ENCODE measurements at regions not wholly inside any gene's neighbourhood (a gene's known extent, or its start where the extent isn't known, plus 50 kb on each side); places are given as distances from the start of the nearest gene placed in this dataset.

DNA sequence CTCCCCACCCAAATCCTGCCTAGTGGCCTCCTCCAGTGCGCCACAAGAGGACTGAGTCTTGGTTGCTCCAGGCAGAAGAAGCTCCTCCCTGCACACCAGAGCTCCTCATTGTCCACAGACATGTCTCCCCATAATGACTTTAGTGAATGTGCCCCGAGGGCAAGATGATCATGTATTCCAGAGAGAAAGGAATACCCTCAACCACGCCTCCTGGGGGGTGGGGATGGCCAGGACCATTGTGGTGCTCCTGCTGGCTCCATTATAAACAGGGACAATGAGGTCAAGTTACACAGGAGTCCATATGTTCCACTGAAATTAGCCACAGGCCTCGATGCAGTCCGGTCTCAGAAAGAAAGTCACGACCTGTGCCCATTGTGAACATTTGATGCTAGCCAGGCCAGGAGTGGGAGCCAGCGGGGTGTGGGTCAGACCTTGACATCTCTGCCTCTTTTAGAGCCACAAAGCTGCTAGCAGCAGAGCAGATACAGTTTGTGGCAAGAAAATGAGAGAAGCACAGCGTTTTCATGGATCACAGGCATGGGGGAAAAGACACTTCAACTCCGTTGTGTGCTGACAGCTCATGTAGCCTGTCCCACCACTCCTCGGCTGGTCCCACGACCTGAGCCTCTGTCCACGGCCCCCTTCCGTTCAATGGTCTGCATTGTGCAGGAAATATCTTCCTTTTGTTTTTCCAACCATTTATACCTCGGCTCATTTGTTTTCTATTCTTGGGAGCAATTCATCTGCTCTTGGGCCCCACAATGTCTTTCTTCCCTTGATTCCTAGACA, 70.7 kb upstream of the FZD7 start:
- H3K36me3 Mint-ChIP-seq (ENCODE audit: low read depth): no peaks in the 10 kb centered on the region
- no peaks in the 10 kb centered on the region for H3K27me3 Mint-ChIP-seq
- no peaks in the 10 kb centered on the region for H3K4me1 Mint-ChIP-seq (ENCODE audit: low read depth)
- H3K9me3 Mint-ChIP-seq: no peaks in the 10 kb centered on the region
- no peak overlapping the region for H3K27ac Mint-ChIP-seq
- no peak overlapping the region for H3K4me3 Mint-ChIP-seq

DNA sequence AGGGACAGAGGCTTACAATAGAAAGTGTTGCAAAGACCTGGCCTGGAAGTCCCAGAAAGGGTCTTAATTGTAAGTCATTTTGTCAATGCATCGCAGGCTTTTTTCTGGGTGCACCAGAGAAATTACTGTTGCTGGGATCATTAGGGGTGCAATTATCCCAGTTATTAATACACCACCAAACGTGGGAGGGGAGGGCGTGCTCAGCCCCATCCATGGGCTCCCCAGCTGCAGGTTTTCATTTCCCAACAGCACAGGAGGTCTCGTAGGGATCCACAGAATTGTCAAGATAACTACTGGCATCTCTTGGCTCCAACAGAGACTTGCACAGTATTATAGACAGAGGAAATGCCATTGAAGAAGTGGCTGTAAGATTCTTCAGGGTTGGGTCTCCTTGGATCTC, 69.6 kb upstream of the FZD7 start:
- Mint-ChIP-seq H3K4me3 (no peak overlapping the region), H3K27ac (peak overlapping the region; percentile 66), H3K9me3 (no peaks in the 10 kb centered on the region)

DNA sequence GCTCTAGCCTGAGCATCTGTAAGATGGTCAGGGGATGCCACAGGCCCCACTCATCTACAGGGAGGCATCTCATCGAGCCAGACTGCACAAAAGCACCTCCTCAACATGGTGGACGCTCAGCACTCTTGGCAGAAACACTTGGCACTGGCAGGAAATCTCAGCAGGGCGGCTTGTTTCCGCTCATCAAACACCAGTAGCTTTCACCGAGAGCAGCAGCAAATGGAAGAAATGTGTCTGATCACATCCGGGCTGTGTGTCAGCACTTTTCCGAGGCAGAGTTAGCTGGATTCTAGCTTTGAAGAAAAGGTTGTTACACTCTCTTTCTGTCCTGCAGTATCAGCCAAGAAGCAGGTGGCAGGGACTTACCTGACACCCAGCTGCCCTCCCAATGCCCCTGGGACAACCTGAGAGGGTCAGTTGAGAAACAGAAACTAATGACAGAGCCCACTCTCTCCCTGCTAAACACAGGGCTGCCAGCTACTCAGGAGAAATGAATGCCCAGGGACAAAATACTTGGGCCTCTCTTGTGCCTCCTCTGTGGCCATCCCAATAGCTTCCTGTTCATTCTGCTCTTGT, 68.9 kb upstream of the FZD7 start:
- Mint-ChIP-seq H3K4me3 (no peak overlapping the region), H3K27ac (peak overlapping the region; percentile 66), H3K36me3 (ENCODE audit: low read depth) (no peaks in the 10 kb centered on the region), H3K4me1 (ENCODE audit: low read depth) (no peaks in the 10 kb centered on the region), H3K27me3 (no peaks in the 10 kb centered on the region), H3K9me3 (no peaks in the 10 kb centered on the region)

More for the DNA sequence above, 69.6 kb upstream of the FZD7 start:
- no peaks in the 10 kb centered on the region for H3K27me3 Mint-ChIP-seq
- no peaks in the 10 kb centered on the region for H3K4me1 Mint-ChIP-seq (ENCODE audit: low read depth)
- H3K36me3 Mint-ChIP-seq (ENCODE audit: low read depth): no peaks in the 10 kb centered on the region

DNA sequence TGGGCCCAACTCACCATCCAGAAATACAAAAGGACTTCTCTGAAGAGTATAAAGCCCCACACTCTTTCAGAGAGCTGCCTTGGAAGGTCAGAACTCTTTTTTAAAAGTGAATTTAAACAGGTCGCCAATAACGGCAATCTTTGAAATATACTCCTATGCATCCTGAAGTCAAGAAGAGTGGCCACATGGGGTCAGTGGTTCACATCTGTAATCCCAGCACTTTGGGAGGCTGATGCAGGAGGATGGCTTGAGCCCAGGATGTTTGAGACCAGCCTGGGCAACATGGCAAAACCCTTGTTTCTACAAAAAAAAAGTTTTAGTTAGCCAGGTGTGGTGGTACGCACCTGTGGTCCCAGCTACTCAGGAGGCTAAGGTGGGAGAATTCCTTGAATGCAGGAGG, 68.1 kb upstream of the FZD7 start:
- no peak overlapping the region for H3K27ac Mint-ChIP-seq
- no peaks in the 10 kb centered on the region for H3K9me3 Mint-ChIP-seq
- no peaks in the 10 kb centered on the region for H3K36me3 Mint-ChIP-seq (ENCODE audit: low read depth)
- no peaks in the 10 kb centered on the region for H3K27me3 Mint-ChIP-seq
- H3K4me3 Mint-ChIP-seq: no peak overlapping the region
- no peaks in the 10 kb centered on the region for H3K4me1 Mint-ChIP-seq (ENCODE audit: low read depth)

DNA sequence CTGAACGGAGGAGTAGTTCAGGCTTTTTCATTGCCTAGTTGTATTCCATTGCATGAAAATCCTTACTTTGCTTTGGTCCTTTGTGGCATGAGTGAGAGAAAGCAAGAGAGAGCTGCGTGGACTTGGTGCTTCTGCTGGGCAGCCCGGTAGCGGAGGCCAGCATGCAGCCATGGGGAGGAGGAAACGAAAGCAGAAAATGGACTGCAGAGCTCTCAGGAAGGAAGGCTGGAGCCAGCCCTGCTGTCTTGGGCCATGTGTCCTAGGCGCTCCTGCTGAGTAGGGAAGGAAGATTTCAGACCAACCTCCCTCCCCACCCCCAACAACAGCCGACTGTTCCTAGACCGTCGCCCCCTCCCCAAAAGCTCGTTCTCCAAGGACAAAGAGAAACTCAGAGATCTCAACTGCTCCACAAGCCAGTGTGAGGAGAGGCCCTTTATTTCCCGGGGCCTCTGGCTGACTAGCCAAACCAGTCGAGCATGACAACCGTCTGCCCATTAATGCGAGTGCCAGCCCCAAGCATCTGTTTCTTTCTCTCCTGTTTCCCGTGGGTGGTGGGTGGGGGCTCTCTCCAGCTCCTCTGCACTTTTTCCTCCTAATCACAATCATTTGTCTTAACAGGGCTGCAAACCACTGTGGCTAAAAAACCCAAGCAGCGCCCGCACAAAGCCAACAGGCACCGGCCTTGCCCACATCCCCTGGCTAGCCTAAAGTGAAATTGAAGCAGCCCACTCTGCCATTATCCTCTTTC, 66.8 kb upstream of the FZD7 start:
- H3K9me3 Mint-ChIP-seq: no peaks in the 10 kb centered on the region
- H3K27me3 Mint-ChIP-seq: no peaks in the 10 kb centered on the region
- no peak overlapping the region for H3K27ac Mint-ChIP-seq
- H3K4me3 Mint-ChIP-seq: no peak overlapping the region
- H3K36me3 Mint-ChIP-seq (ENCODE audit: low read depth): no peaks in the 10 kb centered on the region
- H3K4me1 Mint-ChIP-seq (ENCODE audit: low read depth): no peaks in the 10 kb centered on the region

DNA sequence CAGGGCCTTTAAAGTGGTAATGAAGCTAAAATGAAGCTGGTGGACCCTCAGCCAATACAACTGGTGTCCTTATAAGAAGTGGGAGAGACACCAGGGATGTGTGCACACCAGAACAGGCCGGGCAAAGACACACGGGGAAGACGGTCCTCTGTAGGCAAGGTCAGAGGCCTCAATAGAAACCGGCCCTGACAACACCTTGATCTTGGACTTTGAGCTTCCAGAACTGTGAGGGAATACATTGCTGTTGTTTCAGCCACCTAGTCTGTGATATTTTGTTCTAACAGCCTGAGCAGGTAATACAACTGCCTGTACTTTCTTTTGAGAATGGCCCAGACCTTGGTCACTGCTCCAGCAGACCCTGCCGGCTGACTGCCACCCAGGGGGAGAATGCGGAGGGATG, 65.6 kb upstream of the FZD7 start:
- Mint-ChIP-seq H3K9me3 (no peaks in the 10 kb centered on the region), H3K4me1 (ENCODE audit: low read depth) (no peaks in the 10 kb centered on the region), H3K36me3 (ENCODE audit: low read depth) (no peaks in the 10 kb centered on the region), H3K27ac (no peak overlapping the region), H3K4me3 (no peak overlapping the region), H3K27me3 (no peaks in the 10 kb centered on the region)

DNA sequence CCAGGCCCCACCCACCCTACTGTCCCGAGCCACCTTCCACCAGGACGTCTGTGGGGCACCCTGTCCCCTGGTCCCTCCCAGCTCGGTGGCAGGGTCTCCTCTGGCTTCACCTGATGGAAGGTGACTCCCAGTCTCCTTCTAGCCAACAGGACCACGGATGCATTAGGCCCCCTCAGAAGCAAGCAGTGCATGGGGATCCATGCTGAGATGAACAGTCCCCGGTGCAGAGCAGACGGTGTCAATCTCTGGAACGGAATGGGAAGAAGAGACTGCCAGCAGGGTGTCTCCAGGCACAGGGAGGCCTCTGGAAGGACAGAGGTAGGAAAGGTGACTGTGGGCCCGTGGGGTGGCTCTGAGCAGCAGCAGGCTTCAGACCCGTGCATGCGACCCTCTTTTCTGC, 65.2 kb upstream of the FZD7 start:
- Mint-ChIP-seq H3K9me3 (no peaks in the 10 kb centered on the region), H3K27me3 (no peaks in the 10 kb centered on the region), H3K4me1 (ENCODE audit: low read depth) (no peaks in the 10 kb centered on the region), H3K36me3 (ENCODE audit: low read depth) (no peaks in the 10 kb centered on the region), H3K4me3 (no peak overlapping the region), H3K27ac (no peak overlapping the region)

DNA sequence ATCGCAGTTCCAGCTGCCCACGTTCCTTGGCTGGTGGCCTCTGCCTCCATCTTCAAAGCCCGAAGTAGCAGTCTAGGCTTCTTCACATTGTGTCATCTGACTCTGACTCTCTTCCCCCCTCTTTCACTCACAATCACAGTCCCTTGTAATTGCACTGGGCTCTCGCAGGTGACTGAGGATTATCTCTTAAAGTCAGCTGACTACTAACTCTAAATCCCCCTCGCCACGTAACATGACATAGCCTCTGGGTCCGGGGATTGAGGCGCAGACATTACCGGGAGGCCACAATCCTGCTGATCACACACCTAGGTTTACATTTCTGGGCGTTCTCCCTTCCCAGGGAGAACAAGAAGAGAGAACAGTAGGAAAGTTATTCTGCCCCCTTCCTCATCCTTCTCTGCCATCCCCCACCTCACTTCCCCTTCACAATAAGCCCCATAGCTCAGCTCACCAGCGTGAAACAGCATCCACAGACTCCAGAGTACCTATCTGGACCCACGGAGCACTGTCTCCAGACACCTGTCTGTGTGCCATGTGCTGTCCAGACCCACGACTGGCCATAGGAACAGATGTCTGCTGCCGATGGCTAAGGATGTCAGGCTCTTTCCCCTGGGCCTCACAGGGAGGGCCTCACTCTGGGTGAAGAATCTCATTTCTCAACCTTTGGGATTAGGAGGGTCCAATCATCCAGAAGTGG, 64.3 kb upstream of the FZD7 start:
- H3K4me1 Mint-ChIP-seq (ENCODE audit: low read depth): no peaks in the 10 kb centered on the region
- no peak overlapping the region for H3K27ac Mint-ChIP-seq
- H3K27me3 Mint-ChIP-seq: no peaks in the 10 kb centered on the region
- H3K36me3 Mint-ChIP-seq (ENCODE audit: low read depth): no peaks in the 10 kb centered on the region
- H3K4me3 Mint-ChIP-seq: no peak overlapping the region
- H3K9me3 Mint-ChIP-seq: no peaks in the 10 kb centered on the region

DNA sequence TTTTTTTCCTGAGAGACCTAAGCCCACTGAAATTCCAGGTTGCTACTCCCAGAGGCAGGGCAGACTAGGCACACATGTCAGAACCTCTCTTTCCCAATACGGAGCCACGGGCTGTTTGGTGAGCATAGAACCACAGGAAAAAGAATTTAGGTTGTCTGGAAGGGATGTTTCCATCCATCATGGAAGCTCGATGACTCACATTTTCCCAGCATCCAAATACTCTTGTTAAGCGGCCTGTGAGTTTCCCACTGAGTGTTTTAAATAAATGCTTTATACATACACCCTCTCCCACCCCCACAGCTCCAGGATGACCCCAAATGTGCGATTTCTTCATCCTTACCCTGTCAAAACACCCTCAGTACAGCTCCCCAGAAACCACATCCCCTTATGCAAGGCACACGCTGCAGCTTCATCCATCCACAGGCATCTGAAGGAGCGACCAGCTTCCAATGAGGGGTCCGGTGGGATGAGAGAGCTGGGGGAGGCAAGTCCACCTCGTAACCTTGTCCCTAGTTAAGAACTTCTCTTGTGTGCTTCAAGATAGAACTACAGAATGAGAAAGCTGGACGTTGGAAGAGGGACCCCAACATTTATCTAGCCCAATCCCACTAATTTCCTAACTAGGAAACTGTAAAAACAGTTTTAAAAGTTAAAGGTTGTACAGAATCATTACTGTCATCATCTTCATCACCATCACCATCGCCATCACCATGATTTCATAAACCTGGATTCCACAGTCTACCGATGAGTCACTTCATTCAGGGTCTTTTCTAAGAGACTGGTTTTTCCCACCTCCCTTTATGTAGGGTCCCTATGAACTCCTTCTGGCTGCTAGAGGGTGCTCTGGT, 63.5 kb upstream of the FZD7 start:
- Mint-ChIP-seq H3K4me1 (ENCODE audit: low read depth) (no peaks in the 10 kb centered on the region), H3K27me3 (no peaks in the 10 kb centered on the region), H3K4me3 (no peak overlapping the region), H3K36me3 (ENCODE audit: low read depth) (no peaks in the 10 kb centered on the region), H3K27ac (no peak overlapping the region), H3K9me3 (no peaks in the 10 kb centered on the region)

DNA sequence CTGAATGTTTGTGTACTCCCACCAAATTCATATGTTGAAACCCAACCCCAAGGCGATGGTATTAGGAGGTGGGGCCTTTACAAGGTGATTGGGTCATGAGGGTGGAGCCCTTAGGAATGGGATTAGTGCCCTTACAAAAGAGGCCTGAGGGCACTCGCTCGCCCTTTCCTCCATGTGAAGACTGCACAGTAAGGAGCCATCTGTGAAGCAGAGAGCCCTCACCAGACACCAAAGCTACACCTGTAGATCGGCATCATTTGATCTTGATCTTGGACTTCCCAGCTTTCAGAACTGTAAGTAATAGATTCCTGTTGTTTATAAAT, 62.9 kb upstream of the FZD7 start:
- no peak overlapping the region for H3K4me3 Mint-ChIP-seq
- H3K36me3 Mint-ChIP-seq (ENCODE audit: low read depth): no peaks in the 10 kb centered on the region
- no peaks in the 10 kb centered on the region for H3K9me3 Mint-ChIP-seq
- no peak overlapping the region for H3K27ac Mint-ChIP-seq
- H3K27me3 Mint-ChIP-seq: no peaks in the 10 kb centered on the region
- no peaks in the 10 kb centered on the region for H3K4me1 Mint-ChIP-seq (ENCODE audit: low read depth)

DNA sequence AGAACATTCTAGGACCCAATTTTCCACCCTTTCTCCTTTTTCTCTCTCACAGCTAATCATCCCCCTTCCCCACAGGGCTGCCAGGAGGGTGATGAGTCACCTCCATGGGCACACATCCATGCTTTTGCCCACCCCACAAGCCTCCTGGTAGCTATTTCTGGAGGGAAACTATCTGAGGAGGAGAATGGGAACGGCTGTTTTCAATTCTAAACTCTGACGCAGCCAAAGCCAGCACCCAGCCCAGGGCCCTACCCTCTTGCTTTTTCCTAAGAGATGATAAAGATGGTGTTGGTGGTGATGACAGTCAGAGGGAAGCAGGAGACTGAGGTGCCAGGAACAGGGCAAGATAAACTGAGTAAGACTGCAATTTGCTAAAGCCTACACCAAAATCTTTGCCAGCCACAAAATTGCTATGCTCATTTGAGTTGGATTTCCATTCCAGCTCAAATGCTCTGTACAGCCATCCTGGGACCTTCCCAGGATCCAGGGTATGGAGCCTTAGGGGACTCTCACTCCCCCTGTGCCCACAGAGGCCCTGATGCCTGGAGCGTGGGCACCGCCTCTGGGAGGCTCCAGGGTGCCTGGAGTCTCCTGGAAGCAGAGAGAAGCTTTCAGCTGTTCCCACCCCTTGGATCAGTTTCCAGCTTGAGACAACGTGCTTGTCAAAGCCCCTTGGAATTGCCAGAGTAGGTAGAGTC, 62.0 kb upstream of the FZD7 start:
- Mint-ChIP-seq H3K4me1 (ENCODE audit: low read depth) (no peaks in the 10 kb centered on the region), H3K9me3 (no peaks in the 10 kb centered on the region), H3K27ac (no peak overlapping the region), H3K4me3 (no peak overlapping the region), H3K27me3 (no peaks in the 10 kb centered on the region), H3K36me3 (ENCODE audit: low read depth) (no peaks in the 10 kb centered on the region)

DNA sequence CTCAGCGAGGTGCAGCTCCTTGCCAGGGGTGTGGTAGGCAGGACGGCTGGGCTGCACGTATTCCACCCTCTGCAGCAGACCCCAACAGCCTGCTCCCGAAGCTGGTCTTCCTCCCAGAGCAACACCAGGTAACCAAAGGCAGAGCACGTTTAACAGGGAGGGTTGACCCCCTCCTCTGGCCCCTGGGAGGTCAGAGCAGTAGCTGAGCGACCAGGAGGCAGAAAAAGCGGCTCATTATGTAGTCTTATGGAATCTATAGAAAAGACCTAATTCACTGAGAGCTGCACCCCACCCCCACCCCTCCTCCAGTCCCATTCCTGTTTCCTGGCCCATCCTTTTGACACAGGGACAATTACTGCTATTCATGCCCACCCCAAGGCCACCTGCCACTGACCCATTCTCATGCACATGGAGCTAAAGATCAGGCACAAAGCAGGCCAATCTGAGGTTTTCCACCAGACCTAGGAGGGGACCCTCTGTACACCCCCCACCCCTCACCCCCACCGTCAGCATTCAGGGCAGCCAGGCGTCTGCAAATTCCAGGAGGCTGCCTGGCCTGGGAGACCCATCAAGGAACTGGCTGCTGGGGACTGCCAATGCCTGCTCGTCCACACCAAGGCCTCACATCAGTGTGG, 60.9 kb upstream of the FZD7 start:
- Mint-ChIP-seq H3K27me3 (peaks cover 2% of the 10 kb centered on the region), H3K9me3 (no peaks in the 10 kb centered on the region), H3K4me3 (no peak overlapping the region), H3K27ac (no peak overlapping the region), H3K4me1 (ENCODE audit: low read depth) (no peaks in the 10 kb centered on the region), H3K36me3 (ENCODE audit: low read depth) (no peaks in the 10 kb centered on the region)

DNA sequence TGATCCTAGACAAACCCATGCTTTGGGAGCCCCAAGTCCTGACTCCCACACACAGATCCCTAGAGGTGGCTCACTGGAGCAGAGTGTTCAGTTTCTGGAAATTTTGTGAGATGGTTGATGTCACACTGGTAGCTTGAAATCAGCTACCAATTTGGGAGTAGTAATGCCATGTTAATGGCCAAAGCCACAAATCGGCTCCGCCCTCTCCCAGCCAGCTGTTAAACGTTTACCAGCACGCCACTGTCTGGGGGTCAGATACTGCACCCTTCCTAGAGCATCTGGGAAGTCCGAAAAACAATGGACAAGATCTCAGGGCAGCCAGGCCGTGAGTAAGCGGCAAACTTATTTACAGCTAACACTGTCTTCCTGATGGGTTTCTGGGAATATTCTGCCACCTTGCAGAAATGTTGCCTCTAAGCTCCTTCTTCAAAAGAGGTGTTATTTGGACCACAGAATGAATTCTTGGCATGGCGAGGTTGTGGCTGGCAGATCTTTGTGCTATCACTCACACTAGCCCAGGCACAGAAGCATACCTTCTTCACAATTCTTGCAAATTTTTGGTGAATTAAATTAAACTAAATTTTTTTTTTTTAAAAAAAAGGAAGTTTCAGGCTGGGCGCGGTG, 60.2 kb upstream of the FZD7 start:
- peaks cover 4% of the 10 kb centered on the region for H3K27me3 Mint-ChIP-seq
- H3K36me3 Mint-ChIP-seq (ENCODE audit: low read depth): no peaks in the 10 kb centered on the region
- no peaks in the 10 kb centered on the region for H3K9me3 Mint-ChIP-seq
- no peak overlapping the region for H3K27ac Mint-ChIP-seq
- H3K4me3 Mint-ChIP-seq: no peak overlapping the region
- no peaks in the 10 kb centered on the region for H3K4me1 Mint-ChIP-seq (ENCODE audit: low read depth)
